ENCODE measurements at regions not wholly inside any gene's neighbourhood (a gene's known extent, or its start where the extent isn't known, plus 50 kb on each side); places are given as distances from the start of the nearest gene placed in this dataset.

DNA sequence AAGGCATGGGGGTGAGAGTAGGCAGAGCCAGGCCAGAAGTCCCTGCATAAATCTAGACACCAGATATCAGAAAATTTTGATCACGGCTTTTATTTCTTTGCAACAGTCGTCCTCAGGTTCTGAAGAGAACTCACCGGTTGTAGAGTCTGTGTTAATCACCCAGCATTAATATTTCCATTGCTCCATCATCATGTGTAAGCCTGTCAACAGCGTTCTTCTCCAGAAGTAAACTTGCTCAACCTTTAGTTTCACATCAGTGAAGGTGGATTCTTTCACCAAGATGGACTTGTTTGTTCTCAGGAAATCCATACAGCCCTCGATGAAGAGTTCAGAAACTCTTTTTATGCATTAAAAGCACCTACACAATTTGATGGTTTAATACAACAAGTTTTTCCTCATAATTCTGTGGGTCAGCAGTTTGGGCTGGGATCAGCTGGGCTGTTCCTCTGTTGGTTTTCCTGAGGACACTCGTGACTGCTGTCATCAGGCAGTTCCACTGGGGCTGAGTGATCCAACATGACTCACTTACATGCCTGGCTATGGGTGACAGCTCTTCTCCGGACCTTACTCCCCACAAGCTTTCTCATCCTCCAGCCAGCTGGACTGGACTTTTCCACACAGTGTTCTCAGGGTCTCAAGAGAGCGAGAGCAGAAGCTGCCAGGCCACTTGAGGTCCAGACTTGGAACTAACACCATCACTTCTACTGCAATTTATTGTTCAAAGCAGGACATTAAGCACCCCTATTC lies 303.4 kb downstream of the ZNF621 start:
- Histone ChIP-seq H3K4me1 (ENCODE audit: insufficient read depth, low read length, poor library complexity, severe bottlenecking) (no peaks in the 10 kb centered on the region), H3K79me2 (ENCODE audit: insufficient read depth, low read length) (no peaks in the 10 kb centered on the region), H3K4me2 (ENCODE audit: low read depth, low read length, poor library complexity, severe bottlenecking) (no peak overlapping the region), H3K36me3 (ENCODE audit: insufficient read depth, low read length) (no peaks in the 10 kb centered on the region), H4K20me1 (ENCODE audit: insufficient read depth, low read length, poor library complexity, severe bottlenecking) (no peaks in the 10 kb centered on the region), H3K27me3 (ENCODE audit: insufficient read depth, low read length, poor library complexity, severe bottlenecking) (no peaks in the 10 kb centered on the region), H2AFZ (ENCODE audit: low read length) (no peak overlapping the region), H3K9me2 (replicated peaks; ENCODE audit: low read depth, low read length) (no peaks in the 10 kb centered on the region), H3K9ac (ENCODE audit: low read depth, low read length, poor library complexity, severe bottlenecking) (no peak overlapping the region), H3K4me3 (ENCODE audit: low read length, poor library complexity, severe bottlenecking) (no peak overlapping the region), H3K9me3 (ENCODE audit: insufficient read depth, low read depth, low read length) (no peaks in the 10 kb centered on the region), H3F3A (ENCODE audit: low read depth) (no peaks in the 10 kb centered on the region)
- TF ChIP-seq EZH2phosphoT487 (IDR thresholded peaks at IDR 0.05; ENCODE audit: borderline replicate concordance): no peak
- TF ChIP-seq, protein P1, sequence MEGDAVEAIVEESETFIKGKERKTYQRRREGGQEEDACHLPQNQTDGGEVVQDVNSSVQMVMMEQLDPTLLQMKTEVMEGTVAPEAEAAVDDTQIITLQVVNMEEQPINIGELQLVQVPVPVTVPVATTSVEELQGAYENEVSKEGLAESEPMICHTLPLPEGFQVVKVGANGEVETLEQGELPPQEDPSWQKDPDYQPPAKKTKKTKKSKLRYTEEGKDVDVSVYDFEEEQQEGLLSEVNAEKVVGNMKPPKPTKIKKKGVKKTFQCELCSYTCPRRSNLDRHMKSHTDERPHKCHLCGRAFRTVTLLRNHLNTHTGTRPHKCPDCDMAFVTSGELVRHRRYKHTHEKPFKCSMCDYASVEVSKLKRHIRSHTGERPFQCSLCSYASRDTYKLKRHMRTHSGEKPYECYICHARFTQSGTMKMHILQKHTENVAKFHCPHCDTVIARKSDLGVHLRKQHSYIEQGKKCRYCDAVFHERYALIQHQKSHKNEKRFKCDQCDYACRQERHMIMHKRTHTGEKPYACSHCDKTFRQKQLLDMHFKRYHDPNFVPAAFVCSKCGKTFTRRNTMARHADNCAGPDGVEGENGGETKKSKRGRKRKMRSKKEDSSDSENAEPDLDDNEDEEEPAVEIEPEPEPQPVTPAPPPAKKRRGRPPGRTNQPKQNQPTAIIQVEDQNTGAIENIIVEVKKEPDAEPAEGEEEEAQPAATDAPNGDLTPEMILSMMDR (conservative IDR thresholded peaks at IDR 0.05; ENCODE audit: low read length): no peak

DNA sequence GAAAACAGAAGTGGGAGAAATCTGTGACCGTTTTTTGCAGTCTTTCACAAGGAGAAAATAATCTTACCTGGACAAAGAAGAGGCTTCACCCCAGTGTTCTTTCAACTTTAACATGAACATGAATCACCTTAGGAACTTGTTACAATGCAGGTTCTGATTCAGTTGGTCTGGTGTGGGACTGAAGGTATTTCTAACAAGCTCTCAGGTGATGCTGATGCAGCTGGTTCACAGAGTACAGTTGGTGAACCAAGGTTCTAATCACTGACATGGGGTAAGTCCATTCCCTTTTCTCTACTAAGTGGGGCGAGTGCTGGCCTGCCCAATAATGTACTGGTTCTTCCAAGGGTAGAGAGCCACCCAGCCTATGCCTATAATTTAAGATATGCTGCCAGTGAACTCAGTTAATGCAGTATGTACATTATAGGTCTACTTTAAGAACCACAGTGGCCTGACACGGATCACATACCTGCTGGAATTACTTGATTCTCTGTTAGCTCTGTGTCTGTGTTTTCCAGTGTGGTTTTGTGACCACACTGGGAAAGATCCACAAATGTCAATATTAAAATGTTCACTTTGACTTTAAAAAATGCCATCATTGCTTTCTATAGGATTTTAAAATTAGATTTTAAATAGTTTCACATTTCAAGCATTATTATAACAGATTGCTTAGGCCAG lies 304.1 kb downstream of the ZNF621 start:
- no peaks in the 10 kb centered on the region for H3F3A ChIP-seq (ENCODE audit: low read depth)
- H3K79me2 ChIP-seq (ENCODE audit: insufficient read depth, low read length): no peaks in the 10 kb centered on the region
- no peak overlapping the region for H3K9ac ChIP-seq (ENCODE audit: low read depth, low read length, poor library complexity, severe bottlenecking)
- no peak overlapping the region for H3K4me2 ChIP-seq (ENCODE audit: low read depth, low read length, poor library complexity, severe bottlenecking)
- H2AFZ ChIP-seq (ENCODE audit: low read length): no peak overlapping the region
- no peaks in the 10 kb centered on the region for H3K36me3 ChIP-seq (ENCODE audit: insufficient read depth, low read length)
- no peak overlapping the region for H3K4me3 ChIP-seq (ENCODE audit: low read length, poor library complexity, severe bottlenecking)
- no peaks in the 10 kb centered on the region for H3K9me3 ChIP-seq (ENCODE audit: insufficient read depth, low read depth, low read length)
- H4K20me1 ChIP-seq (ENCODE audit: insufficient read depth, low read length, poor library complexity, severe bottlenecking): no peaks in the 10 kb centered on the region
- H3K4me1 ChIP-seq (ENCODE audit: insufficient read depth, low read length, poor library complexity, severe bottlenecking): no peaks in the 10 kb centered on the region
- TF ChIP-seq EZH2phosphoT487 (IDR thresholded peaks at IDR 0.05; ENCODE audit: borderline replicate concordance): no peak
- TF ChIP-seq, protein P1 (conservative IDR thresholded peaks at IDR 0.05; ENCODE audit: low read length): no peak
- H3K9me2 ChIP-seq (replicated peaks; ENCODE audit: low read depth, low read length): no peaks in the 10 kb centered on the region
- H3K27me3 ChIP-seq (ENCODE audit: insufficient read depth, low read length, poor library complexity, severe bottlenecking): no peaks in the 10 kb centered on the region

GRCh38 chr3:40829876-40830275 lies 305.1 kb downstream of the ZNF621 start:
- H3K79me2 ChIP-seq (ENCODE audit: insufficient read depth, low read length): no peaks in the 10 kb centered on the region
- H3K4me3 ChIP-seq (ENCODE audit: low read length, poor library complexity, severe bottlenecking): no peak overlapping the region
- no peak overlapping the region for H2AFZ ChIP-seq (ENCODE audit: low read length)
- no peaks in the 10 kb centered on the region for H3K27me3 ChIP-seq (ENCODE audit: insufficient read depth, low read length, poor library complexity, severe bottlenecking)
- H4K20me1 ChIP-seq (ENCODE audit: insufficient read depth, low read length, poor library complexity, severe bottlenecking): no peaks in the 10 kb centered on the region
- no peaks in the 10 kb centered on the region for H3K9me3 ChIP-seq (ENCODE audit: insufficient read depth, low read depth, low read length)
- H3K36me3 ChIP-seq (ENCODE audit: insufficient read depth, low read length): no peaks in the 10 kb centered on the region
- TF ChIP-seq EZH2phosphoT487 (IDR thresholded peaks at IDR 0.05; ENCODE audit: borderline replicate concordance): no peak
- TF ChIP-seq, protein P1 (conservative IDR thresholded peaks at IDR 0.05; ENCODE audit: low read length): no peak
- no peak overlapping the region for H3K4me2 ChIP-seq (ENCODE audit: low read depth, low read length, poor library complexity, severe bottlenecking)
- no peak overlapping the region for H3K9ac ChIP-seq (ENCODE audit: low read depth, low read length, poor library complexity, severe bottlenecking)
- H3K4me1 ChIP-seq (ENCODE audit: insufficient read depth, low read length, poor library complexity, severe bottlenecking): no peaks in the 10 kb centered on the region
- H3K9me2 ChIP-seq (replicated peaks; ENCODE audit: low read depth, low read length): no peaks in the 10 kb centered on the region
- no peaks in the 10 kb centered on the region for H3F3A ChIP-seq (ENCODE audit: low read depth)

Data from Loucy (cell line).